ENCODE measurements at regions not wholly inside any gene's neighbourhood (a gene's known extent, or its start where the extent isn't known, plus 50 kb on each side); places are given as distances from the start of the nearest gene placed in this dataset.

DNA sequence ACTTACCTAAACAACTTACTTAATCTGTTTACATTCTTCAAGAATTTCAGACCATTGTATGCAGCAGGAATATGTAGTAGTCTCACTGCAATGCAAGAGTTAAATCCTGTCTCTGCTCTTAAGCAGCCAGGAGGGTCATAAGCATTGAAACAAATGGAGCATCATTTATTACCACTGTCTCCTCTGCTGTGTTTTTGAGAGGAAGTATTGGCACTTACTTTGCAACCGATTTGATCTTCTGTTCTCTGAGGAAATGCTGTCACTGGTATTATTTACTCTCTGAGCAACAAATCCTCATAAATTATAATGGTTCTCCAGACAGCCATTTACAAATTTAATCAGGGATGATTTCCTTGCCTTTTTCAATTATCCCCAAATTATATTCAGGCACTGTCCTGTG, 1367.1 kb downstream of the STIM2 start:
- Histone ChIP-seq H3K4me1 (ENCODE audit: insufficient read depth, low read length) (no peaks in the 10 kb centered on the region), H3K27me3 (ENCODE audit: control insufficient read depth in 1 of 2, insufficient read depth in 2 of 2, low read length in 2 of 2) (no peaks in the 10 kb centered on the region), H3K4me3 (ENCODE audit: low read length) (no peak overlapping the region), H3K27ac (ENCODE audit: low read depth in 1 of 2, low read length in 2 of 2) (no peak overlapping the region), H3K36me3 (ENCODE audit: insufficient read depth, low read length) (no peaks in the 10 kb centered on the region), H3K9me3 (ENCODE audit: control insufficient read depth in 1 of 2, insufficient read depth in 1 of 2, low read length in 2 of 2) (no peaks in the 10 kb centered on the region)
- ChIA-PET CTCF (no interaction called here), POLR2A (no interaction called here)
- Mint-ChIP-seq H3K4me1 (ENCODE audit: low read depth) (no peaks in the 10 kb centered on the region), H3K27me3 (no peaks in the 10 kb centered on the region), H3K36me3 (ENCODE audit: low read depth) (no peaks in the 10 kb centered on the region), H3K4me3 (no peak overlapping the region), H3K9me3 (peaks cover 4% of the 10 kb centered on the region), H3K27ac (no peak overlapping the region)
- TF ChIP-seq, protein P1, sequence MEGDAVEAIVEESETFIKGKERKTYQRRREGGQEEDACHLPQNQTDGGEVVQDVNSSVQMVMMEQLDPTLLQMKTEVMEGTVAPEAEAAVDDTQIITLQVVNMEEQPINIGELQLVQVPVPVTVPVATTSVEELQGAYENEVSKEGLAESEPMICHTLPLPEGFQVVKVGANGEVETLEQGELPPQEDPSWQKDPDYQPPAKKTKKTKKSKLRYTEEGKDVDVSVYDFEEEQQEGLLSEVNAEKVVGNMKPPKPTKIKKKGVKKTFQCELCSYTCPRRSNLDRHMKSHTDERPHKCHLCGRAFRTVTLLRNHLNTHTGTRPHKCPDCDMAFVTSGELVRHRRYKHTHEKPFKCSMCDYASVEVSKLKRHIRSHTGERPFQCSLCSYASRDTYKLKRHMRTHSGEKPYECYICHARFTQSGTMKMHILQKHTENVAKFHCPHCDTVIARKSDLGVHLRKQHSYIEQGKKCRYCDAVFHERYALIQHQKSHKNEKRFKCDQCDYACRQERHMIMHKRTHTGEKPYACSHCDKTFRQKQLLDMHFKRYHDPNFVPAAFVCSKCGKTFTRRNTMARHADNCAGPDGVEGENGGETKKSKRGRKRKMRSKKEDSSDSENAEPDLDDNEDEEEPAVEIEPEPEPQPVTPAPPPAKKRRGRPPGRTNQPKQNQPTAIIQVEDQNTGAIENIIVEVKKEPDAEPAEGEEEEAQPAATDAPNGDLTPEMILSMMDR (IDR thresholded peaks at IDR 0.05) = no peak
- intact Hi-C loops (cut with DNase I, micrococcal nuclease) = no loop called here
- ATAC-seq (ENCODE audit: poor library complexity) = no peak
- no peak for DNase-seq

DNA sequence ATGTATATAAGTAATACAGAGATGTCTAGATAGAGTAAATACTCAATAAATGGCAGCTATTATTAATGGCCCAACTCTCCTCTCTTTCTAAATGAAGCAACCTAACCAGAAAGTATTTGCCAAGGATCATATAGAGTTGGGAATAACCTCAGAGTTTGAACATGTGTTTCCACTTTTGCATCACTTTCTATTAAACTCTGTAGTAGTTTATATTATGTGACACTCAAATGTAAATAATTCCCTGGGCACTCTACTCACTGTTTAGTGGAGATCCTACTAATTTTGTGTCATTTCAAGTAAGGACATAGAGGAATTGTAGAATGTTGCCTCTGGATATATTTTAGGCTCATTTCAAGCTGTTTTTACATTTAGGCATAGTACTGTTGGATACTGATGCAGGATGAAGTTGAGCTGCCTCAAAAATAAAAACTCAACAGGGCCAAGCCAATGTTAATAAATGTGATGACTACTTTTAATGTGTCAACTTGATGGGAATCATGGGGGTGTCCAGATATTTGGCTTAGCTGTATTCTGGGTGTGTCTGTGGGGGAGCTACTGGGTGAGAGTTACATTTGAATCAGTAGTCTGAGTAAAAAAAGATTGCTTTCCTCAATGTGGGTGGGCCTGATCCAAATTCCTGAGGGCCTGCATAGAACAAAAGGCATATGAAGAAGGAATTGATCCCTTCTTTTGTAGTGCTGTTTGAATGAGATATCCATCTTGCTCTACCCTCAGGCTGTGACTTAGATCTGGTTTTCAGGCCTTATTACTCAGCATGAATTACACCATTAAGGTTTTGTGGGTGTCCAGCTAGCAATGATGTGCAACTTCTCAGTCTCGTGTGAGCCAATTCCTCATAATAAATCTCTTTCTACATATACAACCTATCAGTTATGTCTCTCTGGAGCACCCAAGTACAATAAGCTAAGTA, 1368.2 kb downstream of the STIM2 start:
- no peak overlapping the region for H3K4me3 Mint-ChIP-seq
- ChIA-PET POLR2A (no interaction called here), CTCF (no interaction called here)
- no peaks in the 10 kb centered on the region for H3K27me3 ChIP-seq (ENCODE audit: control insufficient read depth in 1 of 2, insufficient read depth in 2 of 2, low read length in 2 of 2)
- DNase-seq (no peak), ATAC-seq (ENCODE audit: poor library complexity) (no peak)
- no peak overlapping the region for H3K27ac ChIP-seq (ENCODE audit: low read depth in 1 of 2, low read length in 2 of 2)
- H3K9me3 ChIP-seq (ENCODE audit: control insufficient read depth in 1 of 2, insufficient read depth in 1 of 2, low read length in 2 of 2) = no peaks in the 10 kb centered on the region
- H3K27ac Mint-ChIP-seq = no peak overlapping the region
- H3K4me1 Mint-ChIP-seq (ENCODE audit: low read depth) = no peaks in the 10 kb centered on the region
- TF ChIP-seq, protein P1 (IDR thresholded peaks at IDR 0.05) = no peak
- no peaks in the 10 kb centered on the region for H3K36me3 ChIP-seq (ENCODE audit: insufficient read depth, low read length)
- H3K4me1 ChIP-seq (ENCODE audit: insufficient read depth, low read length) = no peaks in the 10 kb centered on the region
- no peaks in the 10 kb centered on the region for H3K27me3 Mint-ChIP-seq
- intact Hi-C loops (cut with DNase I, micrococcal nuclease) = no loop called here
- H3K9me3 Mint-ChIP-seq = peaks cover 7% of the 10 kb centered on the region
- H3K36me3 Mint-ChIP-seq (ENCODE audit: low read depth) = no peaks in the 10 kb centered on the region
- no peak overlapping the region for H3K4me3 ChIP-seq (ENCODE audit: low read length)

DNA sequence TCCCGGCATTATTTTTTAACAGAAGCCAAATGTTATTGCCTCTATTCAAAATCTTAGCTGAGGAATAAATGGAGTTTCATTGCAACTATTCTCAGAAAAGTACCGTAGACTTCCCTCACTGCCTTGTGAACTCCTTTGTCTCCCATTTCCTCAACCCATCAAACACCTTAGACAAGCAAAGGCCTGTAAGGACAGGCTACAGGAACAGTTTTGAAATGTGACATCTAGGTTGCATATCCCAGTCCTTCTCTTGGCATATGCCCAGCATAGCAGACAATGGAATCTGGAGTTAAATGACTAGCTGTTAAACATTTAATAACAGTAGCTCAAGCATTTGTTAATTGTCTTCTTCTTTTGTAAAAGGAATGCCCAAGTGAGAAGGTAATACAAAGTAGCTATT, 1371.7 kb downstream of the STIM2 start:
- no peak overlapping the region for H3K27ac ChIP-seq (ENCODE audit: low read depth in 1 of 2, low read length in 2 of 2)
- H3K4me1 ChIP-seq (ENCODE audit: insufficient read depth, low read length) = no peaks in the 10 kb centered on the region
- TF ChIP-seq, protein P1 (IDR thresholded peaks at IDR 0.05) = no peak
- peaks cover 7% of the 10 kb centered on the region for H3K9me3 Mint-ChIP-seq
- H3K27me3 ChIP-seq (ENCODE audit: control insufficient read depth in 1 of 2, insufficient read depth in 2 of 2, low read length in 2 of 2) = no peaks in the 10 kb centered on the region
- no peaks in the 10 kb centered on the region for H3K9me3 ChIP-seq (ENCODE audit: control insufficient read depth in 1 of 2, insufficient read depth in 1 of 2, low read length in 2 of 2)
- no peak overlapping the region for H3K4me3 Mint-ChIP-seq
- intact Hi-C loops (cut with DNase I, micrococcal nuclease) = no loop called here
- DNase-seq (no peak), ATAC-seq (ENCODE audit: poor library complexity) (no peak)
- POLR2A ChIA-PET = no interaction called here
- CTCF ChIA-PET = no interaction called here
- no peak overlapping the region for H3K27ac Mint-ChIP-seq
- no peaks in the 10 kb centered on the region for H3K36me3 ChIP-seq (ENCODE audit: insufficient read depth, low read length)
- no peaks in the 10 kb centered on the region for H3K27me3 Mint-ChIP-seq
- no peak overlapping the region for H3K4me3 ChIP-seq (ENCODE audit: low read length)
- H3K4me1 Mint-ChIP-seq (ENCODE audit: low read depth) = no peaks in the 10 kb centered on the region
- no peaks in the 10 kb centered on the region for H3K36me3 Mint-ChIP-seq (ENCODE audit: low read depth)

Data from CD4-positive, alpha-beta T cell (primary cell).